ENCODE measurements at regions not wholly inside any gene's neighbourhood (a gene's known extent, or its start where the extent isn't known, plus 50 kb on each side); places are given as distances from the start of the nearest gene placed in this dataset.

DNA sequence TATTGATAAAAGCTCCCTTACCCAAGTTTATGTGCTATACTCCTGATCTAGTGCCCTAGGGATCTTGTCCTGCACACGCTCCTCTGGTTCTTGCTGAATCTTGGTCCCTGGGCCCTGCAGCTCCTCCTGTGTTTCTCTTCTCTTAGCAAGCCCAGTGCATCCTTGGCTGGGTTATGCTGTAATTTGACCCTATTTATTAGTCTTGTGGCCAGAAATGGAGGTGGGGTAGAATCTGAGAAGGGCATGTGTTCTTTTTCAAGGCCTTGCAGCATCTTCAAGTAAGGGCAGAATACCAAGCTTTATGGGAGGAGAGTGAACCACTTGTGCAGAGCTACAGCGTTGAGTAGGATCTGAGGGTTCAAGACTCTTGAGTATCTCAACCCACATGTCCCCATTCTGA, 366.8 kb downstream of the FAM170A start:
- no peak for DNase-seq (ENCODE audit: low read depth, low spot score)

DNA sequence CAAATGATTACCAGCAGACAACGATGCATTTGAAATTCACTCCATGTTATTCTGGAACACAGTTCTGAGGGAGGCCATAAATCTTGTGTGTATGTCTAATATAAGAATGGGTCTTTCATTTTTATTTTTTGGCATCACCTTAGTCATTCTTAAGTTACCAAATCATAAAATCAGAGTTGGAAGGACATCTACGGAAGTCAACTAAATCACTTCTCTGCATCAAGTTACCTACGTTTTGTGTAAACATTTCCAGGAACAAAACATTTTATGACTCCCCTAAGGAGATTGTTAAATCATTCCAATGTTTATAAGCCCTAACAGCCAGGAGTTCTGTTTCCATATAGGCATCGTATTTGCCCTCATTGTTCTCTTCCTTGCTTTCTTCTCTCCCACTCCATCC, 378.2 kb downstream of the FAM170A start:
- no peak for DNase-seq (ENCODE audit: low read depth, low spot score)

DNA sequence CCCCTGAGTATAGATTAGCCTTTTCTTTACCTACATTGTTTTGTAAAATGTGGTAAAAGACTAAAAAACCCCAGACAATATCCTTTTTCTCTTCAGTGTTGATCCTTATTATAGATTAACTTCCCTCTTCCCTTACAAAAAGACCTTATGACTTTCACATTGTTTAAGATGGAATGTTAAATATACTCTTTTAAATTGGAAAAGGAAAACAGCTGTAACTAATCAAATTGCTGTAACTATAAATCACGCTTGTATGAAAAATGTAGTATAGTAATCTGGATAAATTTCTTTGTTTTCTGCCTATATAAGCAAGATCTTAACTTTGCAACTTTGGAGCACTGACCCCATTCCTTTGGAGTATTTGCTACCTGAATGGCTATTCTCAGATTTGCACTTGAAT, 383.1 kb downstream of the FAM170A start:
- no peak for DNase-seq (ENCODE audit: low read depth, low spot score)

DNA sequence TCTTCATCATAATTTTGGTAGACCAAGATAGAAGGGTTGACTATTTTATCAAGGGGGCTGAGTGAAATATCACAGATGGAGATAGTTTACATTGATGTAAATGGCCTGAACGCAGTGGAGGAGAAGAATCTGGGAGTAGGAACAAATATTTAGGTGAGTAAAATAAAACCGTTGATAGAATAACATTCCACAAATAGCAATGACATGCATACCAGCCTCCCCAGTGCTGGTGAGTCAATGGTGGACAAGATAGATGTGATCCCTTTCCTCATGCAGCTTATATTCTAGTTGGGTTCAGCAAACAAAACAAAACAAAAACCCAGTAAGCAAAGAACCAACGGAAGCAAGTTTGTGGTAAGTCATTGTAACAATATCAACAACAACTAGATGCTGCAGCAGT, 385.2 kb downstream of the FAM170A start:
- no peak for DNase-seq (ENCODE audit: low read depth, low spot score)

DNA sequence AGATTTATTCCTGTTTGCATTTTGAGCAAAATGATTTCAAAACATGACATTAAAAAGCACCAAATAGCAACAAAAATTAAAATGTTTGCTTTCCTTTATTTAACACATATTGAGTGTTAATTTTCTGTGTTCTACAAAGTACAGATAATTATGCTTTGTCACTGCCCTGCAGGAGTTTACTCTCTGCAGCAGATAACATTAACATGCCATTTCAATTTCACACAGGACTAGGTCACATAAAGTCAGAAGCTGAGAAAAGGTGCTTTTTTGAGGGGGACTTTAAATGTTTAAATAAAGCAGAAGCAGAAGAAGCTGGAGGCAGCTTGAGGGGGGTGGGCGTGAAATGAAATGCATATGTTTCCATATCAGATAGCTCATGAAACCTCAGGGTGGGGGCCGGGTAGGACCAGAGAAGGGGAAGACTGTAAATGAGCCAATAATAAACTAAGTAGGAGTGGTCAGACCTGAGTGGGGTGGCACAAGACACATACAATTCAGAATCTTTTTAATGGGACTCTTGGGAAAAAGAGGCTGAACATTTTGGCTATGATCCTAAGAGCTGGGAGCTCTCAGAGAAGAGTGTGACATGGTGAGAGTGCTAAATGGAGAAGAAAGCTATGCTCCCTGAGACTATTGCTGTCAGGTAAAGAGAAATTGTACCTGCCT, 387.5 kb downstream of the FAM170A start:
- no peak for DNase-seq (ENCODE audit: low read depth, low spot score)

DNA sequence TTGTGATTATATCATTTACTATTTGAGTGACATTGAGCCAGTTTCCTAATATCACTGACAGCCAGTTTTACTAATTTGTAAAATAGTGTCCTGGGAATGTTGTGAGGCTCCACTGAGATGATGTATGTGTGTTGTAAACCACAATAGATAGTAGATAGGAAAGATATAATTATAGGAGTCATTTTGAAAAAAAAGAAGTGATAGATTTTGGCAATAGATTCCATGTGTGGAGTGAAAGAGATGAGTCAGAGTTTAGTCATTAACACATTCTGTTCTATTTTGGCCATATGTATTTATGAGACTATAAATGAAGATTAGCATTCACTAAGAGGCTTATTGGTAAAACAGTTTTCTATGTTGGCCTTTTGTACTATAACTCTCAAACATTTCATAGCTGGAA, 388.2 kb downstream of the FAM170A start:
- no peak for DNase-seq (ENCODE audit: low read depth, low spot score)

DNA sequence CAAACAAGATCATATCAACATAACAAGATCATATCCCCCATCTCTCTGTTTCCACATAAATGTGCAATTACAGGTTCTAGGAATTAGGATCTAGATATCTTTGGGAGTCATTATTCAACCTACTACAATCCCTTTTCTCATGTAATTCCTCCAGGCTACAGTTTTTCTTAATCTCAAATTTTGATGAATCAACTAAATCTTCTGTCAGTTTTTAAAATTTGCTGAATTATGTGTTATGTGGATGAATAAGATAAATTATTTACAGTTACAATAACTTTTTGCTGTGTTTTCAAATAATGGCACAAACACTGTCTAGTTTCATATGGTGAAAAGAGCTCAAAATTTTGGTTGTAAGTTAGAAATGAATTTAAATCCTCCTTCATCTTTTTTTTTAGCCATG, 405.8 kb downstream of the FAM170A start:
- no peak for DNase-seq (ENCODE audit: low read depth, low spot score)

DNA sequence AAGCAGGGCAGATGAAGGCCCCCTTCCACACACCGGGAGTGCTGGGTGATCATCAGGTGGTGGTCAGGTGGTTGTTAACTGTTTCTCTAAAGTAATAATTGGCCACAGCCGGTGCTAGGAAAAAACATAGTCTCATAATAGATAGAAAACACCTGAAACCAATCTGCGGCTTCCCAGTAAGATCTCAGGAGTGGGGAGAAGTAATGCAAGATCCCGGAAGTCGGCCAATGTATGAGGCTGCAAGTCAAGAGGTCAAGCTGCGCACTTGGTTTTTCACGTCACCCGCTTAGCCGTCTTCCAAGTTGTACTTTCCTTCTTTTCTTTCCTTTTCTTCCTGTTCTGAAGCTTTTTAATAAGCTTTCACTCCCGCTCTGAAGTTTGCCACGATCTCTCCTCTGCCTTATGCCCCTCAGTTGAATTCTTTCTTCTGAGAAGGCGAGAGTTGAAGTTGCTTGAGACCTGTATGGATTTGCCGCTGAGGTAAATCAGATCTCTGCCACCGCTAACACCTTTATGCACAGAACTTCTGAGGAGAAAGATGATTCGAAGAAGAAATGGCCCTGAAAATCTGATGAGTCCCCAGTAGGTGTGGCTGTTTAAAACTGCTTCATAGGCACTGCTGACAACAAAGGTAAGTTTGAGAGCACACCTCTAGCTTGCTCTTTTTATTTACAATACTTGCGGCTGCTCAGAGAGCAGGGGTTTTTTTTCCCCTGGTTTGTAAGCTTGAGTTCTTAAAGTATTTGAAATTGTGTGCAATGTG, 406.6 kb downstream of the FAM170A start:
- DNase-seq (ENCODE audit: low read depth, low spot score): no peak

DNA sequence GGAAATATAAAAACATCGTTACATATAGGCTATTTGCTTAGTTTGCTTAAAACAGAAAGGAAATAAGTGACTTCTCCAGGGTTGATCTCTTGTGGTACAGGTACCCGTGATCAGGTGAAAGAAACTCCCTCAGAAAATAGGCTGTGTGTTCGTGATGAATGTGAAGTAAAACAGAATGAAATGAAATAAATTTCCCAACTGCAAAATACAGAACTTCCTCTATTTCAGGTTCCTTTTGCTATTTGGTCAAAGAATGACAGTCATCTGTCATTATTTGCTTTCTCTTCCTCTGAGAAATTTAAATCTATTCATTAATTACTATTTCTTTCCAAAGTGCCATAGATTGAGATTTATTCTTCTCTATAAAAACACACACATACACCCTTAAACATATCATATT, 408.1 kb downstream of the FAM170A start:
- DNase-seq (ENCODE audit: low read depth, low spot score): no peak

DNA sequence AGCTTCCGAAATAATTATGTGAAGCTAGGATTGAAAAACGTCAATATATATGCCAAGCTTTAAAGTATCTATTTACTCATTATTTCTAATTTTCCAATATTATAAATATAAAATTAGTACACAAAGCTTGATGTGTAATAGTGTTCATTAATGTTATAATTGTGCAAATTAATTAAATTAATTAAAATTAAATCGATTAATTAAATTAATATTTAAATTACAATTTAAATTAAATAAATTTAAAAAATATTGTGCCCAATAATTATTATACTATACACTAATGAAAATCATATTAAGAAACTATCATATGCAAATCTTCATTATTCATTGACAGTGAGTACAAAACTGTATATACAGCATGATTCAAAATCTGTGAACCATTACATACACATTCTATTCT, 409.8 kb downstream of the FAM170A start:
- no peak for DNase-seq (ENCODE audit: low read depth, low spot score)

DNA sequence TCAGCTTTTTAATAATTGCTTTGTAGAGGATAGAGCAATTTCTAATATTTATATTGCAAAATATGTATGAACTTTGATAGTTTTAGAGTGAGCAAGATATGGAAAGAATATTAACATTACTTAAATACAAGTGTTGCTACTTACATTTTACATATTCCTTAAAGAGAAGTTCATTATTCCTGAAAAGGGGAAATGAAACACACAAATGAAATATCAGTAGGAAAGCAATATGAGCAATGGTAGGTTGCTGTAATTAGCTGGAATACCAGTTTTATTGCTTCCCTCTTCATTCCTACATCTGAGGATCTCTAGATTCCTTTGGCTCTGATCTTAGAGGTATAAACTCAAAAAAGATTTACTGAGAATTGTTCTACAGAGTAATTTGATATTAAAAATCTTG, 414.1 kb downstream of the FAM170A start:
- DNase-seq (ENCODE audit: low read depth, low spot score): no peak

DNA sequence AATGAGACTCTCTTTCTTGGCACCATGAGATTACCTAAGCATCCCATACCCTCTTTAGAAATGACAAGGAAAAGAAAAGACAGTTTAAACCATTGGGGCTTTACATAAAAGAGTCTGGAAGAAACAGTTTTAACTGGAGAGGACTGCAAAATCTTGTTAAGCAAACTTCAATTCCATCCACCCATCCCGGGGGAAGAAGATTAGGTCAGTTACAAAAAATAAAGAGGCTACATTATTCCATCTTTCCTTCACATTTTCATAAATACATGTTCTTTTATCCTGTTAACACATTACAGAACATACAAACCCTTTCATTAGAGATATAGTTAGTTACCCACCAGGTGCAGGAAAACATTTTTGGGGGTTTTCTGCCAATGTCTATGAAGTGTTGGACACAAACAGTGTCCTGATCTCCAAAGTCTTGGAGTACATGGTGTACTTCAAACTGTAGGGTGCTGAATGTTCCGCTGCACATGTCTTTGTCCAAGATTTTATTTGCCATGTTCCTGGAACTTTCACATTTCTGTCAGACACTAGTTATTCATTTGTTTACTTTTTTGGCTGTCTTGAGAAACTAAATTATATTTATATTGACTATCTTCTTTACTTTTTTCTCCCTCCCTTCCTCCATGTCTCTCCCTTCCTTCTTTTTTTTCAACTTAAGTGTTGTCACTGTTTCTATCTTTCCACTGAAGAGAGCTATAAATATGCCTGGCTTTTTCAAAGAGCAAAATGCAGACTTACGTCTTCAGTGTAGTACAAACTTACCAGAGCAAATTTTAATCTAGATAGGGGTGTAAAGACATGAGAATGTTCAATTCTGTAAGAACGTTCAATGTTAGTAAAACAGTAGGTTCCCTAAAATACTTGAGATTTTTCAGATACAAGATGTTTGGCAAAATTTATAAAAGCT, 410.9 kb upstream of the PRR16 start:
- no peak for DNase-seq (ENCODE audit: low read depth, low spot score)

DNA sequence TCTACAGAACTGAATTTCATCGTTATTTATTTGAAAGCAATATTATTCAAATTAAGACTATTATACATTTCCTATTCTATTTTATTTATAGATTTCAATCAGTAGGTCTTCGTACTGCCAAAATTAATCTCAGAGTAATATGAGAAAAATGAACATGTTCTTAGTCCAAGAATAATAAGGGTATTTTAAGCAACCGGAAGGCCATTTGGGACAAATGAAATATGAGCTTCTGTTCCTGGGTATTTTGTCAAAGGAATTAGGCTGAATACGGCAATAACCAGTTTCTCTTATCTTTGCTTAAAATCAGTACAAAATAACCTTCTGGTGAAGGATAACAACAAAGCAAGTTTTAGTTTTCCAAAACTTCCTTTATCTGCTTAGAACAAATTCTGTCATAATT, 410.3 kb upstream of the PRR16 start:
- no peak for DNase-seq (ENCODE audit: low read depth, low spot score)

DNA sequence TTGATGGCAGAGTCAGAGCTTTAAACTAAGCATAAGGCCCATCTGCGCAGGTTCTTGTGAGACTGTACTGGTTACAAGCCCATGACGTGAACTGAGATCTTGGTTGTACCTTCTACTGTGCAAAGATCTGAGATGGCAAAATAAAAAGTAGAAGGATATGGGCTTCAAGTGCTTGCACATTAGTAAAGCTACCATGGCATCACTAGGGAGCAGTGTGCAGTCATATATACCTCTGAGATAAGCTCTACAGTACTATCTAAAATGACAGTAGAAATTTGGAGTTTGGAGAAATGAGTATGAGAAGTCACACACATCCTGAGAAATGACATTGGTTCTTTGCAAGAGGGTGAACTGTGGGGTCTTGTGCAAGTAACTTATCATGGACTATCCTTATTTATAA, 408.2 kb upstream of the PRR16 start:
- DNase-seq (ENCODE audit: low read depth, low spot score): no peak

DNA sequence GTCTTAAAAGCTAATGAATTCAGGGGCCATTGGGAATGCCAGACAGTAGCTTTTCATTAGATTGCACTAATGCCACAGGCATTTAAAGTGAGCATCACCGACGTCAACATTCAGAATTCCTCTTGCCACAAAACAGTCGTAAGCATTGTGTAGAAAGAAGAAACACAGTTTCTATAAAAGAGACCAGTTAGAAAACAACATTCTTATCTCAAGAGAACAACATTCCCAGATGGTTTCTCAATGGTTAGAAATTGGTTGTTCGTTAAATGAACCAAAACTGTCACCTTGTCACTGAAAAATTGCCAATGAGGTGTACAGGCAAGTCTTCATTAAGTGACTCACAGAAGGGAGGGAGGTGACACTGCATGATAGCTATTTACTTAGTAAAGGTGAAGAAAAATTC, 401.6 kb upstream of the PRR16 start:
- DNase-seq (ENCODE audit: low read depth, low spot score): no peak

DNA sequence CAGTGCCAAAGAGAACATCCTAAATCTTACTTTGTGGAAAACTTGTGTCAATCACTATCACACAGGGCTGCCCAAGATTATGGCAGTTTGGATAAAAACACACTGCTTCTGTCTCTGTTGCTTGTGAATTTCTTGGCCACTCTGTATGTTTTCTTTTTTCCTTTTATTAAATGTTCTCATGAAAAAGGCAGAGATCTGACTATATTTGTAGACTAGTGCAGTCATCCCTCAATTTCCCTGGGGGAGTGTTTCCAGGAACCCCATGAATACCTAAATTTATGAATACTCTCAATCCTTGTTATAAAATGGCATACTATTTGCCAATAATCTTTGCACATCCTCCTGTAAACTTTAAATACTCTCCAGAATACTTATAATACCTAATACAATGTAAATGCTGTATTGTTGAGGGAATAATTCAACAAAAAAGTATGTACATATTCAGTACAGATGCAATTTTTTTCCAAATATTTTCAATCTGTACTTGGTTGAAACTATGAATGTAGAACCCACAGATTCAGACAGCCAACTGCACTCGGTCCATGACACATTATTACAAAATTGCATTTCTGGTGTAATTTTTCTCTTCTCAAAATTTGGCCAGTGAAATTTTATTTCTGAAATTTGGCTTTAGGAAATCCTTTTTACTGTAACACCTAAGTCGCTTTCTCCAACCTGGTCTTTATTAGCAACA, 391.9 kb upstream of the PRR16 start:
- no peak for DNase-seq (ENCODE audit: low read depth, low spot score)

DNA sequence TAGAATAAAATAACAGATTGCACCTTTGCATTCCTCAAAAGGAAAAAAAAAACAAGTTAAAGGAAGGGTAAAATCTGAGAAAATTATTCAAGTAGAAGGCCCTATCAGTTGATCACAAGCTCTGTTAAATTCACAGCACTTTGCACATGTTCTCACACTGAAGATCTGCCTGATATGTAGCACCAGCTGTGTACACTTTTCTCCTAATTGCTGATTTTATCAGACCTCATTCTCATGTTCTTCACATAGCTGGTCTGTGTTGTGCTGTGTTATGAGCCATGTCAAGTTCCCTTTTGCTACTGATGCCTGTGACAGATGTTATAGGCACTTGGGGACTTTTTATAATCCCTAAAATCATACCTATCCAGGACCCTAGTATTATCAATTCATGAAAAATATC, 390.4 kb upstream of the PRR16 start:
- no peak for DNase-seq (ENCODE audit: low read depth, low spot score)

DNA sequence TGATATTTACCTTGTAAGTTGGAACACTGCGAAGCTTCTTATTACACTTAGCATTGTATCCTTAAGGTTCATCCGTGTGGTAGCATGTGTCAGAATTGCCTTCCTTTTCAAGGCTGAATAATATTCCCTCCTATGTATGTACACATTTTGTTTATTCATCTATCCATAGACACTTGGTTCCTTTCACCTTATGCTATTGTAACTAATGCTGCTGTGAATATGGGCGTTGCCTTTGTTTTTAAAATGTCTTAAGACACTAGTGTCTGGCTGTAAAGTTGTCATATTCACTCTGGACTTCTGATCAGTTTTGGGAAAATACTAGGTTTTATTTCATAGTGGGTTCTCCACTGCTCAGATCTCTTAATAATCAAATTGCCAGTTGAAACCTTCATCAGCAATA, 383.3 kb upstream of the PRR16 start:
- DNase-seq (ENCODE audit: low read depth, low spot score): no peak

DNA sequence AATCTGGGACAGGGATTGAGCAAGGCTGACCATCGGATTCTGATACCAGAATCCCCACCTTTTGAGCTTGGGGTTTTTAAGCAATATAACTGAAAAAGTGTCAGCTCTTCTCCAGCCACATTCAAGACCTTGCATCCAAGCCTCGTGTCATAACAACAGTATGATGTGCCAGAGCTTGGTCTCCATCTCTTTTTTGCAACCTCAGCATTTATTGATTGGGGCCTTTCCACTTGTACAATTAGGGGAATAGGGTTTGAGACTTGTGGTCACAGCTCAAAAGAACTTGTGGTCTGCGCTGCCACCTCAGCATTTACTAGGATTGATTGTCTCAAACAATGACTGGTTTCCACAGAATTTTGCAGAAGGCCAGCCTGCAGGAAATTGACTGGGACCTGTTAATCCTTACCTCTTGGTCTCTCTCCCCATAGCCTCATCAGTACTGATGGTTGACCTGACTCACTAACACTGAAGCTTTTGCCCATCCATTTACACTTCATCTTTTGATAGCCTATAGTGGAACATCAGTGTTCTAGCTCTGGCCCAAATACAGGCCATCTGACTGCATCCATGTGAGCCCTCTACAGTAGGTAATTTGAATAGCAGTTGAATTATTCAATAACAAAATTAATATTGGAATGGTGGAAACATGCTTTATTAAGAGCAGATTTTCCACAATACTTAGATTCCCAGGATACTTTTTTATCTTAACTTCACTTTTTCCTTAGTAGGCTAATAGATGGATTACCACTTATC, 381.6 kb upstream of the PRR16 start:
- DNase-seq (ENCODE audit: low read depth, low spot score): no peak

DNA sequence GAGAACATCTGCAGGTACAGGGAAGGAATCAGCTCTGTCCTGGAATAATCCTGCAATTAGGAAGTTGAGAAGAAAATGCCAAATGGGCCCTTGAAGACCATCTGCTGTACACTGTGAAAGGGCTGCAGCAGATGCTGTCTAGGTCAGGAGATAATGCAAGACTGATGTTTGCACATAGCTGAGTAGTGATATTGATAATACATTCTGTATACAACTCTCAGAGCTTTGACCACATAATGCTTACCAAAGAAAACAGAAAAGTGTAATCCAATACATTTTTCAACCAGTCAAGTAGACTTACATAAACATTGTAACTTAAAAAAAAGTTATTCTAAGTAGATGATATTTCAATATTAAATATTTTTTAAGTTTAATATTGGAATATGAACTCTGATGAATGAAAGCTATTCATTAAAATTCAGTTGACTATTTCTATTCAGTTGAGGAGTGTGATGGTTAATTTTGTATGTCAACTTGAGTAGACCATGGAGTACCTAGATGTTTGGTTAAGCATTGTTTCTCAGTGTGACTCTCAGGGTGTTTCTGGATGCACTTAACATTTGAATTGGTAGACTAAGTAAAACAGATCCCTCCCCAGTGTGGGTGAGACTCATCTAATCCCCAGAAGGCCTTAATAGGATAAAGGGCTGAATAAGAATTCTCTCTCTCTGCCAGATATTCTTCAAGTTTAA, 380.1 kb upstream of the PRR16 start:
- DNase-seq (ENCODE audit: low read depth, low spot score): peak; percentile 29

DNA sequence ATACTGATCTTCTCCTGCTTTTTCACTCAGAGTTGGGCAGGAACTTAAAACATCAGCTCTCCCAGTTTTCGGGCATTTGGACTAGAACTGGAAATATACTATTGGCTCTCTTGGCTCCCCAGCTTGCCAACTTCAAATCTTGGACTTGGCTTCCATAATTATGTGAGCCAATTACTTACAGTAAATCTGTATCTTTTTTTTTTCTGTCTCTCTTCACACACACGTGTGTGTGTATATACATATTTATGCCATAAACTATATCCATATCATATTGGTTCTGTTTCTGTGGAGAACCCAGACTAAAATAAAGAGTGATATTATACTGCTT, 379.6 kb upstream of the PRR16 start:
- no peak for DNase-seq (ENCODE audit: low read depth, low spot score)
